ENCODE measurements at regions not wholly inside any gene's neighbourhood (a gene's known extent, or its start where the extent isn't known, plus 50 kb on each side); places are given as distances from the start of the nearest gene placed in this dataset.
"Not testable (repeated sequence)": the region's sequence is repeated elsewhere in the genome, so short reads cannot be mapped to it uniquely, and the experiment has no call there.

DNA sequence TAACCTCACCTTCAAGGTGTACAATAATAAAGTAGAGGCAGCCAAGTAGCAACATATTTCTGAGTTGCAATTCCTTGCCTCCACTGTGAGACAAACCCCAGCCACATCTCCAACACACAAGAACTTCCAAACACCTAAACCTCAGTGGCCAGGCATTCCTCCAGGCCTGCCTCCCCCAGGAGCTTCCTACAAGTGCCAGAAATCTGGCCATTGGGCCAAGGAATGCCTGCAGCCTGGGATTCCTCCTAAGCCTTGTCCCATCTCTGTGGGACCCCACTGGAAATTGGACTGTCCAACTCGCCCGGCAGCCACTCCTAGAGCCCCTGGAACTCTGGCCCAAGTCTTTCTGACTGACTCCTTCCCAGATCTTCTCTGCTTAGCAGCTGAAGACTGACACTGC is 326.6 kb upstream of the KCNMB2 start:
- H3K9me3 ChIP-seq; H3K27ac ChIP-seq; H3K27me3 ChIP-seq (replicated peaks in 1 of 7); H3K36me3 ChIP-seq; DNase-seq; intact Hi-C loops (cut with DNase I; ENCODE audit: low total_unique reads); H3K4me1 ChIP-seq; H3K4me3 ChIP-seq: not testable (repeated sequence)
- 88 to 100% (median 90%) methylated on average over 2 of the region's 2 CpGs; no CpG with 5 or more reads in 1 of the 5 donors for WGBS, 5 donors

DNA sequence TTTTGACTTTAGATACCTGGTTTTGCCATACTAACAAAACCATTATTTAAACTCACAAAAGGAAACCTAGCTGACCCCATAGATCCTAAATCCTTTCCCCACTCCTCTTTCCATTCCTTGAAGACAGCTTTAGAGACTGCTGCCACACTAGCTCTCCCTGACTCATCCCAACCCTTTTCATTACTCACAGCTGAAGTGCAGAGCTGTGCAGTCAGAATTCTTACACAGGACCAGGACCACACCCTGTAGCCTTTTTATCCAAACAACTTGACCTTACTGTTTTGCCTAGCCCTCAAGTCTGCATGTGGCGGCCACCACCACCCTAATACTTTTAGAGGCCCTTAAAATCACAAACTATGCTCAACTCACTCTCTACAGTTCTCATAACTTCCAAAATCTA is 325.1 kb upstream of the KCNMB2 start:
- H3K4me1 ChIP-seq; H3K9me3 ChIP-seq; DNase-seq; H3K4me3 ChIP-seq; H3K36me3 ChIP-seq; H3K27me3 ChIP-seq (replicated peaks in 1 of 7); H3K27ac ChIP-seq; intact Hi-C loops (cut with DNase I; ENCODE audit: low total_unique reads): not testable (repeated sequence)
- WGBS, 5 donors, result 71 to 92% (median 83%) methylated on average over 1 of the region's 1 CpG

DNA sequence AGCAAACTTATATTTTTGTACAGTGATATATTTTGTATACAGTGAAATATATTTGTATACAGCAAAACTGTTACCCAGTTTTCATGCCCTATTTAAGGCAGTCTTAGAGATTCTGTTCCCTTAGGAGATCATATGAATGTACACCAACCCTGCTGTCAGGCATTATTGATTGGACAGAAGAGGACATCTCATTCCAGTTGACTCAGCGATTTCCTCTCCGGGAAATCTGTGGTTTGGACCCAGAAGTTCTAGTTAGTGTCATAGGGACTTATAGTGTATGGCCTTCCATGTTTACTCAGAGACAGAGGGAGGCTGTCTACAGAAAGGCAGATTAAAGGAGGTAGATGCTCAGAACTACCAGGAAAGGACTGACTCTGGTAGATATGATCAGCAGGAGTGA is 318.8 kb upstream of the KCNMB2 start:
- intact Hi-C loops (cut with DNase I; ENCODE audit: low total_unique reads), result no loop called here
- 70 to 92% (median 79%) methylated on average over 2 of the region's 2 CpGs for WGBS, 5 donors

DNA sequence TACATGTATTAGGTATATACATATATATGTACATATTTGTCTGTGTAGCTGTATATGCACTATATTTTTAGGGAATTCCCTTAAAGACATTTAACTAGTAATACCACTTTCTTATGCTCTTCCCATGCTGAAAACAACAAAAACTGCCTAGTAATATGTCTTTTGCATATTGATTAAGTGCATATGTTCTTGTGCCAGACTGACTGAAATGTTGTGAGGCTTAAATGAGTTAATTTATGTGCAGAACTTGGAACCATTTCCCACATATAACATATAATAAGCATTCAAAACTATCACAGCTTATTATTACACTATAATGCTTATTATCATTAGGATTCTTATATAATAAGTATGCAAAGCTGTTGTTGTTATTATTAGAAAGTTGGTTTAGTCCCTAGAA is 318.0 kb upstream of the KCNMB2 start:
- no peak overlapping the region for H3K27ac ChIP-seq
- H3K36me3 ChIP-seq, result no peaks in the 10 kb centered on the region
- no peak for TF ChIP-seq POLR2A (IDR thresholded peaks at IDR 0.05)
- TF ChIP-seq, protein P1, sequence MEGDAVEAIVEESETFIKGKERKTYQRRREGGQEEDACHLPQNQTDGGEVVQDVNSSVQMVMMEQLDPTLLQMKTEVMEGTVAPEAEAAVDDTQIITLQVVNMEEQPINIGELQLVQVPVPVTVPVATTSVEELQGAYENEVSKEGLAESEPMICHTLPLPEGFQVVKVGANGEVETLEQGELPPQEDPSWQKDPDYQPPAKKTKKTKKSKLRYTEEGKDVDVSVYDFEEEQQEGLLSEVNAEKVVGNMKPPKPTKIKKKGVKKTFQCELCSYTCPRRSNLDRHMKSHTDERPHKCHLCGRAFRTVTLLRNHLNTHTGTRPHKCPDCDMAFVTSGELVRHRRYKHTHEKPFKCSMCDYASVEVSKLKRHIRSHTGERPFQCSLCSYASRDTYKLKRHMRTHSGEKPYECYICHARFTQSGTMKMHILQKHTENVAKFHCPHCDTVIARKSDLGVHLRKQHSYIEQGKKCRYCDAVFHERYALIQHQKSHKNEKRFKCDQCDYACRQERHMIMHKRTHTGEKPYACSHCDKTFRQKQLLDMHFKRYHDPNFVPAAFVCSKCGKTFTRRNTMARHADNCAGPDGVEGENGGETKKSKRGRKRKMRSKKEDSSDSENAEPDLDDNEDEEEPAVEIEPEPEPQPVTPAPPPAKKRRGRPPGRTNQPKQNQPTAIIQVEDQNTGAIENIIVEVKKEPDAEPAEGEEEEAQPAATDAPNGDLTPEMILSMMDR (IDR thresholded peaks at IDR 0.05 in 8 of 11, conservative IDR thresholded peaks at IDR 0.05 in 3 of 11), result no peak
- TF ChIP-seq POLR2AphosphoS5 (IDR thresholded peaks at IDR 0.05), result no peak
- no peak overlapping the region for H3K4me3 ChIP-seq
- H3K4me1 ChIP-seq, result no peaks in the 10 kb centered on the region
- H3K9me3 ChIP-seq, result peaks cover 0 to 6% (median 0%) of the 10 kb centered on the region in 8 donors
- intact Hi-C loops (cut with DNase I; ENCODE audit: low total_unique reads), result no loop called here
- H3K27me3 ChIP-seq (replicated peaks in 1 of 7), result no peaks in the 10 kb centered on the region
- no peak for DNase-seq

More for the DNA sequence above, 318.8 kb upstream of the KCNMB2 start:
- no peak for DNase-seq
- no peaks in the 10 kb centered on the region for H3K27me3 ChIP-seq (replicated peaks in 1 of 7)
- no peak overlapping the region for H3K4me3 ChIP-seq
- H3K4me1 ChIP-seq, result no peaks in the 10 kb centered on the region
- TF ChIP-seq, protein P1 (IDR thresholded peaks at IDR 0.05 in 8 of 11, conservative IDR thresholded peaks at IDR 0.05 in 3 of 11), result no peak
- TF ChIP-seq POLR2AphosphoS5 (IDR thresholded peaks at IDR 0.05), result no peak
- no peak for TF ChIP-seq POLR2A (IDR thresholded peaks at IDR 0.05)
- no peak overlapping the region for H3K27ac ChIP-seq
- H3K36me3 ChIP-seq, result no peaks in the 10 kb centered on the region
- peaks cover 0 to 6% (median 0%) of the 10 kb centered on the region in 8 donors for H3K9me3 ChIP-seq

DNA sequence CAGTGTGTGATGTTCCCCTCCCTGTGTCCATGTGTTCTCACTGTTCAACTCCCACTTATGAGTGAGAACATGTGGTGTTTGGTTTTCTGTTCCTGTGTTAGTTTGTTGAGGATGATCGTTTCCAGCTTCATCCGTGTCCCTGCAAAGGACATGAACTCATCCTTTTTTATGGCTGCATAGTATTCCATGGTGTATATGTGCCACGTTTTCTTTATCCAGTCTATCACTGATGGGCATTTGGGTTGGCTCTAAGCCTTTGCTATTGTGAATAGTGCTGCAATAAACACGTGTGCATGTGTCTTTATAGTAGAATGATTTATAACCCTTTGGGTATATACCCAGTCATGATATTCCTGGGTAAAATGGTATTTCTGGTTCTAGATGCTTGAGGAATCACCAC is 316.6 kb upstream of the KCNMB2 start:
- H3K9me3 ChIP-seq; intact Hi-C loops (cut with DNase I; ENCODE audit: low total_unique reads); DNase-seq; H3K4me3 ChIP-seq; H3K27me3 ChIP-seq (replicated peaks in 1 of 7); H3K4me1 ChIP-seq; H3K36me3 ChIP-seq; H3K27ac ChIP-seq: not testable (repeated sequence)
- WGBS, 5 donors, result 72 to 88% (median 80%) methylated on average over 4 of the region's 4 CpGs

DNA sequence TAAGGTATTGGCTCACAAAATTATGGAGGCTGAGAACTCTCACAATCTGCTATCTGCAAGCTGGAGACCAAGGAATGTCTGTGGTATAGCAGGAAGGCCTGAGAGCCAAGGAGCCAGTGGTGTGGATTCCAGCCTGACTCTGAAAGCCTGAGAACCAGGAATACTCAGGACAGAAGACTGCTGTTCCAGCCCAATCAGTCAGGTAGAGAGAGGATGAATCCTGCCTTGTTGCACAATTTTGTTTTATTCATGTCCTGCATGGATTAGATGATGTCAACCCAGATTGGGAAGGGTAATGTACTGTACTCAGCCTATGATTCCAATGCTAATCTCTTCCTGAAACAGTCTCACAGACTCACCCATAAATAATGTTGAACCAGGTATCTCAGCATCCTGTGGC is 312.4 kb upstream of the KCNMB2 start:
- no peak overlapping the region for H3K27ac ChIP-seq
- no peaks in the 10 kb centered on the region for H3K4me1 ChIP-seq
- no peak for DNase-seq
- intact Hi-C loops (cut with DNase I; ENCODE audit: low total_unique reads), result no loop called here
- H3K27me3 ChIP-seq (replicated peaks in 1 of 7), result no peaks in the 10 kb centered on the region
- TF ChIP-seq POLR2AphosphoS5 (IDR thresholded peaks at IDR 0.05) (no peak), POLR2A (IDR thresholded peaks at IDR 0.05) (no peak)
- TF ChIP-seq, protein P1 (IDR thresholded peaks at IDR 0.05 in 8 of 11, conservative IDR thresholded peaks at IDR 0.05 in 3 of 11), result no peak
- H3K9me3 ChIP-seq, result peaks cover 0 to 6% (median under 1%) of the 10 kb centered on the region in 8 donors
- H3K36me3 ChIP-seq, result no peaks in the 10 kb centered on the region
- no peak overlapping the region for H3K4me3 ChIP-seq

Measured in spleen (tissue), 11 donors.